MM.1S (cell line): ENCODE measurements at regions not wholly inside any gene's neighbourhood (a gene's known extent, or its start where the extent isn't known, plus 50 kb on each side); places are given as distances from the start of the nearest gene placed in this dataset.

ENCODE experiments used
- CTCF ChIP-seq: fragments of 300-600 bp; sonication (generic); IDR thresholded peaks from 2 replicates; pipeline ENCODE4 v1.5.1; 2016; ENCODE audit warnings: antibody characterized with exemption, low read length, mixed read lengths
- EZH2 ChIP-seq: fragments of 300-600 bp; sonication (generic); optimal IDR thresholded peaks from 2 replicates; pipeline ENCODE3; 2017; ENCODE audit warnings: low read depth, mild to moderate bottlenecking, antibody characterized with exemption, low read length, mixed read lengths
- EZH2phosphoT487 ChIP-seq: fragments of 300-600 bp; sonication (generic); IDR thresholded peaks from 2 replicates; pipeline ENCODE4 v1.6.1; 2018; ENCODE audit warnings: antibody characterized with exemption, low read length

DNA sequence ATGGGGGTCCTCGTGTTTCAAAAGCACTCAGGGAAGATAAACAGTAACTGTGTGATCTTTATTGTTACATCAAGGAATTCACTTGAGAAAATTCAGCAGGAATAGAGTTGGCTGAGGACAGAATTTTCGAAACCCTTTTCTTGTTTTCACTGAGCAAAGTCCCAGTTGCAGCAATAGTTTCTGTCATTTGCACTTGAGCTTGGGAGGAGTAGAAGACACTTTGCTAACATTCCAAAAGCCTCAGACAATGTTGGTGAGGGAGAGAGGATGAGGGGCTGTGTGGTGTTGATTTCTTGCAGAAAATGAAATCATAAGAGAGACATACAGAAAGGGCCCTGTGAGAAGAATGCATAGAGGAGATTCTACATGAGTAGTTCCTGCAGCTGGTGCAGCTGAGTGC is 151.9 kb upstream of the DIPK2B start:
- TF ChIP-seq CTCF (no peak), EZH2 (no peak), EZH2phosphoT487 (no peak)
